NCI-H1092 (cell line): ENCODE measurements at regions not wholly inside any gene's neighbourhood (a gene's known extent, or its start where the extent isn't known, plus 50 kb on each side); places are given as distances from the start of the nearest gene placed in this dataset.
"Not testable (repeated sequence)": the region's sequence is repeated elsewhere in the genome, so short reads cannot be mapped to it uniquely, and the experiment has no call there.

Source experiments
- DNase-seq: peaks from one replicate; lab custom pipeline; 2025; lab: John Stamatoyannopoulos, UW

DNA sequence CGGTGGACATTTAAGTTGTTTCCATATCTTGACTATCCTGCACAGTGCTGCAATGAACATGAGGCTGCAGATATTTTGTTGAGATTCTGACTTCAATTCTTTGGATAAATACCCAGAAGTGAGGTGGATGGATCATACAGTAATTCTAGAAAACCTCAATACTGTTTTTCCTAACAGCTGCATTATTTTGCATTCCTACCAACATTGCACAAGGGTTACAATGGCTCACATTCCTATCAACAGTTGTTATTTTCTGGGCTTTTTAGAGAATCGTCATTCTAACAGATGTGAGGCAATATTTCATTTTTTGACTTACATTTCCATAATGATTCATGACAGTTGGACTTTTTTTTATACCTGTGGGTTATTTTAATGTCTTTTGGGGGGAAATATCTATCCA lies 716.9 kb upstream of the ANO3 start:
- DNase-seq: no peak

GRCh38 chr11:25615841-25616240 lies 716.1 kb upstream of the ANO3 start:
- no peak for DNase-seq

- no peak for DNase-seq
Measured at GRCh38 chr11:25625094-25625493, 706.8 kb upstream of the ANO3 start.

- DNase-seq: no peak
Measured at GRCh38 chr11:25628030-25628429, 703.9 kb upstream of the ANO3 start.

GRCh38 chr11:25633230-25633629 lies 698.7 kb upstream of the ANO3 start:
- DNase-seq: no peak

DNA sequence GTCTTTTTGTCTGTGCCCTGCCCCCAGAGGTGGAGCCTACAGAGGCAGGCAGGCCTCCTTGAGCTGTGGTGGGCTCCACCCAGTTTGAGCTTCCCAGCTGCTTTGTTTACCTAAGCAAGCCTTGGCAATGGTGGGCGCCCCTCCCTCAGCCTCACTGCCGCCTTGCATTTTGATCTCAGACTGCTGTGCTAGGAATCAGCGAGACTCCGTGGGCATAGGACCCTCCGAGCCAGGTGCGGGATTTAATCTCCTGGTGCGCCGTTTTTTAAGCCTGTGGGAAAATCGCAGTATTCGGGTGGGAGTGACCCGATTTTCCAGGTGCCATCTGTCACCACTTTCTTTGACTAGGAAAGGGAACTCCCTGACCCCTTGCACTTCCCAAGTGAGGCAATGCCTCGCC lies 682.7 kb upstream of the ANO3 start:
- DNase-seq: not testable (repeated sequence)

DNA sequence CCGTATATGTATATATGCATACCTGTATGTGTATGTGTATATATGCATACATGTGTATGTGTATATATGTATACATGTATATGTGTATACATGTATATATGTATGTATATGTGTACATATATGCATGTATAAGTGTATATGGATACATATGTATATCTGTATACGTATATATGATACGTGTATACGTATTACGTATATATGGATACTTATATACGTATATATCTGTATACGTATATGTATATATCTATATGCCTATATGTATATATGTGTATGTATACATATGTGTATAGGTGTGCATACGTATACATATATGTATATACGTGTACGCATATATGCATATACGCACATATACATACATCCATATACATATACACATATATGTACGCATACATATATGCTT lies 681.6 kb upstream of the ANO3 start:
- DNase-seq: no peak

DNA sequence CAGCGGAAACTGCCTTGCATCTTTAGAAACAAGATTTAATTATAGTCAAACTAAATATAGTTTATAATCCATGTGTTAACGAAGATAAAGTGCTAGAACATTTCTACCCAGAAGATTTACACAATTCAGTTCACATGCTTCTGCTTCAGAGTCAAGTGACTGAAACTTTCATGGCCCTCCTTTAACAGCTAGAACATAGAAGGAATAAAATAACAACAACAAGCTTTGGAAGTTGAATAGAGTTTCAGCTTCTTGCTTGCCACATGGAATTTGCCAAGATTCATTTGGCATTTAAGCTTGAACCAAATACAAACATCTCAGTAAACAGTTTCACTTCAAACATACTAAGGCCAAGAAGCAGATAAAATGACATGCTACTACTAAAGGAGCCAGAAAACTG lies 676.3 kb upstream of the ANO3 start:
- no peak for DNase-seq

DNA sequence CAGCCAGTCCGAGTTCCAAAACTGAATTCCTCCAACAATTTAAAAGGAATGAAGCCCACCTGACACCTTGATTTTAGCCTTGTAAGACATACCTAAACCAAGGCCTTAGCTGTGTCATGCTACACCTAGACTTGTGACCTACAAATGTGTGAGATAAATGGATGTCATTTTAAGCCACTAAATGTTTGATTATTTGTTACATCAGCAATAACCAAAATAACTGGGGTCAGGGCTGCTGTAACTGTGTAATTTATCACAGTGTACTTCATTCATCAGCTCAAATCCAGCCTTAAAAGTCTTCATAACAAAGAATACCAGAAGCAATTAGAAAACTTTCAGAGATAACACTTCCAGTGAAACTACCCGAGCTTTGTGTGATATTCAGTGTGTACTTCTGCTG lies 673.0 kb upstream of the ANO3 start:
- no peak for DNase-seq

DNA sequence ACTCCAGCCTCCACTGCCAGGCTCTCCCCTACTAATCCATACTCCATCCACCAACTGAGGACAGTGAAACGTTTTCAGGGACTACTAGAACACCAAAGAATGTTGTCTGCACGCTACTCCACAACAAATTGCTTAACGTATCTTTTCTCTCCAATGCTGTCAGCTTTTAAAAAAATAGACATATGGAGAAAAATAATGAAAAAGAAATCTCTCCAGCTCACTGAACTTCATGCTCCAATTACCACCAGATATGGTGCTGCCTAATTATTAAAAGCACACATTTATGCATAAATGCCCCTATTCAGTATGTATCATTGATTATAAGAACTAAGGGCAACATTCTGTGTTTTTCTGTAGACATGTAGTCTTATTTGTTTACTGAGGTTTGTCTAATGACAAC lies 672.2 kb upstream of the ANO3 start:
- DNase-seq: no peak

GRCh38 chr11:25667871-25668270 lies 664.1 kb upstream of the ANO3 start:
- no peak for DNase-seq

- DNase-seq: no peak
Measured at GRCh38 chr11:25691959-25692358, 640.0 kb upstream of the ANO3 start.

GRCh38 chr11:25702417-25702816 lies 629.5 kb upstream of the ANO3 start:
- DNase-seq: no peak

DNA sequence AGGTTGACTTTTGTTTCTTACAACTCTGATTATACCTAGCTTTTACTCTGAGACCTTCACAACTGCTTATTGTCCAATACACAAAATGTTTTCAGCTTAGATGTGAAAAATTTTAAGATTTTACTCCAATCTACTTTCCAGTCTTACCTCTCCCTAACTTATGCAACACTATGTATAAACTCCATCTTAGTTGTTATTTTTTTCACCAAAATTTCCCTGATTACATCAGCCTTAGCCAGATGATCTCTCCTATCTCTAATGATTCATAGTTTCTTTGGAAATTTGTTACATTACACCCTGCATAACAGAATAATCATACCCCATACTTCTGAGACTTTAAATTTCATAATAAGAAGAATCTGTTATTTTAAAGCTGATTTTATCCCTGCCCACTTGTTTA lies 621.0 kb upstream of the ANO3 start:
- no peak for DNase-seq

DNA sequence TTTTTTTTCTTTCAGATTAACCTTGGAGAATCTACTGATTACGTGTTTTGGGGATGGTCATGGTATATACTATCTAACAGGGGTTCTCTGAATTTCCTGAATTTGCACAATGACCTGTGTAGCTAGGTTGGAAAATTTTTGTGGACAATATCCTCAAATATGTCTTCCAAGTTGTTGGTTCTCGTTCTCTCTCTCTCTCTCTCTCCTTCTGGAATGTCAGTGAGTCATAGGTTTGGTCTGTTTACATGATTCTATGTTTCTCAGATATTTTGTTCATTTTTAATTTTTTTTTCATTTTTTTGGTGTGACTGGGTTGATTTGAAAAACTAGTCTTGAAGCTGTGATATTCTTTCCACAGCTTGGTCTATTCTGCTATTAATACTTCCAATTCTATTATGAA lies 604.0 kb upstream of the ANO3 start:
- DNase-seq: no peak

- DNase-seq: no peak
Measured at GRCh38 chr11:25730230-25730629, 601.7 kb upstream of the ANO3 start.

- no peak for DNase-seq
Measured at GRCh38 chr11:25733777-25734176, 598.2 kb upstream of the ANO3 start.

- DNase-seq: no peak
Measured at GRCh38 chr11:25734591-25735211, 597.2 kb upstream of the ANO3 start.

- no peak for DNase-seq
Measured at GRCh38 chr11:25737071-25737675, 594.8 kb upstream of the ANO3 start.

DNA sequence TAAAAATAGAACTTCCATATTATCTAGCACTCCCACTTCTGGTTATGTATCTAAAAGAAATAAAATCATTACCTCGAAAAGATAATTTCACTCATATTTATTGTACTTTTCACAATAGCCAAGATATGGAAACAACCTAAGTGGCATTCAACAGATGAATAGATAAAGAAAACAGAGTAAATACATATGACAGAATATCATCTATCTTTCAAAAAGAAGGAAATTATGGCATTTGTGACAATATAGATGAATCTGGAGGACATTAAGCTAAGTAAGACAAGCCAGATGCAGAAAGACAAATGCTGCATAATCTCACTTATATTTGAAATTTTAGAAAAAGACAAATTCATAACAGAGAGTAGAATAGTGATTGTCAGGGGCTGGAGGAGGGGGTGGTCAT lies 590.0 kb upstream of the ANO3 start:
- no peak for DNase-seq

- DNase-seq: no peak
Measured at GRCh38 chr11:25742800-25743199, 589.1 kb upstream of the ANO3 start.

DNA sequence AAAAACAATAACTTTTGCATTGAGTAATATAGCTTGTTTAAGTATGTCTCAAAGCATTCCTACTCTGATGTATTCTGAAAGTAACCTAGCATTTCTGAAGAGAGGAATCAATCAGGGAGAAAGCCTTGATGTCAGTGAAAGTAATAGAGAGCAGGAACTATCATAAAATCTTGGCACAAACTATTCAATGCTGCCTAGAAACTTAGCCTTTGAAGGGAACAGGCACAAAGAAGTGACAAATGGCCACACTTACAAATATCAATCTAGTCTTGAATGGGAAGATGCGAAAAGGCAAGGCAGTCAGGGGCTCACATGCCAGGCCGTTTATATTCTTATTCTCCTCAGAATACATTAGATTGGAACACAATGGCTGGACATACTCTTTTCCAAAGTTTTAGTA lies 576.5 kb upstream of the ANO3 start:
- DNase-seq: no peak

DNA sequence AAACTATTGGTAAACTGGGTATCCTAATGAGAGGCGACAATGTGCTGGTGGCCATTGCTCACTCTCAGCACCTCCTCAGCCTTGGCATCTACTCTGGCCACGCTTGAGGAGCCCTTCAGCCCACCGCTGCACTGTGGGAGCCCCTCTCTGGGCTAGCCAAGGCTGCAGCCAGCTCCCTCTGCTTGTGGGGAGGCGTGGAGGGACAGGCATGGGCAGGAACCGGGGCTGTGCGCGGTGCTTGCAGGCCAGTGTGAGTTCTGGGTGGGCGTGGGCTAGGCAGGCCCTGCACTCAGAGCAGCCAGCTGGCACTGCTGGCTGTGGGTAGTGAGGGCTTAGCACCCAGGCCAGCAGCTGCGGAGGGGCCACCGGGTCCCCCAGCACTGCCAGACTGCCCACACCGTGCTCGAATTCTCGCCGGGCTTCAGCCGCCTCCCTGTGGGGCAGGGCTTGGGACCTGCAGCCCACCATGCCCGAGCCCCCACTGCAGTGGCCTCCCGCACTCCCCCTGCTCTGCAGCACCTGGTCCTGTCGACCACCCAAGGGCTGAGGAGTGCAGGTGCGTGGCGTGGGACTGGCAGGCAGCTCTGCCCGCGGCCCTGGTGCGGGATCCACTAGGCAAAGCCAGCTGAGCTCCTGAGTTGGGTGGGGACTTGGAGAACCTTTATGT lies 575.9 kb upstream of the ANO3 start:
- DNase-seq: no peak

GRCh38 chr11:25758145-25758661 lies 573.7 kb upstream of the ANO3 start:
- DNase-seq: no peak
